ACHN (cell line): ENCODE measurements at regions not wholly inside any gene's neighbourhood (a gene's known extent, or its start where the extent isn't known, plus 50 kb on each side); places are given as distances from the start of the nearest gene placed in this dataset.
"Not testable (repeated sequence)": the region's sequence is repeated elsewhere in the genome, so short reads cannot be mapped to it uniquely, and the experiment has no call there.

ENCODE experiments used
- DNase-seq: peaks from one replicate; pipeline ENCODE4 v3.0.0-alpha.2; 2015
- in situ Hi-C: cut with HindIII; loops from 2 replicates; pipeline ENCODE4 v1.10.0; 2017; ENCODE audit warnings: low sequenced_read_pairs, low pct_ligation_motif_present, low pct_unique_long_range_greater_than_20kb

- DNase-seq: no peak
- in situ Hi-C loops: no loop called here
Observed at GRCh38 chr6:27778625-27779417, 133.4 kb downstream of the OR2B2 start.

DNA sequence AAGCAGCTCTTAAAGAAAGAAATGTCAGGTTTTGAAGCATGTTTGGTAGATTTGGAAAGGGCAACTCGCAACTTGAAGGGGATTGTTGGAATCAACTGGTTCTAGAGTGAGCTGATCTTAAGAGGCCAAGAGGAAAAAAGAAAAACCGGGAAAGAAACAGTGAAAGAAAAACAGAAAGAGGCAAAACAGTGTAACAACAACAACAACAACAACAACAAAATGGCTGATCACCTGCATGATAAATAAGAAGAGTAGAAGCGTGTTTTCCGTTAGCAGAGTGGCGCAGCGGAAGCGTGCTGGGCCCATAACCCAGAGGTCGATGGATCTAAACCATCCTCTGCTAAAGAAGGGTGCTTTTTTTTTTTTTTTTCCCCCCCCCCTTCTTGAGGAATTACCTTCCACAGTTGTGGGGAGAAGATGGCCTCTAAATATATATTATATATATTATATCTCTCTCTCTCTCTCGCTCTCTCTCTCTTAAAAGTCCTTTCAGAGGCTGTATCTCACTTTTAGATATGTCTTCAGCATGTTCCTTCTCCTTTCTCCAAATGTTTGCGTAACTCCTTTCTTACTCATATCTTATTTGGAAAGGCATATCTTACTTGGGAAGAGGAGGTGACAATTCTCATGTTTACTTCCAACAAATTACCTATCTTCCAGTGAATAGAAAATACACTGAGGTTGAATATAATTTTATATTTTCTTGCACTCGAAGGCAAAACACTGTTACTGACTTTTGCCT lies 134.4 kb downstream of the OR2B2 start:
- no peak for DNase-seq
- in situ Hi-C loops: no loop called here

- DNase-seq: no peak
- in situ Hi-C loops: no loop called here
Observed at GRCh38 chr6:27777126-27777525, 135.1 kb downstream of the OR2B2 start.

- in situ Hi-C loops: no loop called here
- DNase-seq: no peak
Observed at GRCh38 chr6:27776504-27776903, 135.7 kb downstream of the OR2B2 start.

DNA sequence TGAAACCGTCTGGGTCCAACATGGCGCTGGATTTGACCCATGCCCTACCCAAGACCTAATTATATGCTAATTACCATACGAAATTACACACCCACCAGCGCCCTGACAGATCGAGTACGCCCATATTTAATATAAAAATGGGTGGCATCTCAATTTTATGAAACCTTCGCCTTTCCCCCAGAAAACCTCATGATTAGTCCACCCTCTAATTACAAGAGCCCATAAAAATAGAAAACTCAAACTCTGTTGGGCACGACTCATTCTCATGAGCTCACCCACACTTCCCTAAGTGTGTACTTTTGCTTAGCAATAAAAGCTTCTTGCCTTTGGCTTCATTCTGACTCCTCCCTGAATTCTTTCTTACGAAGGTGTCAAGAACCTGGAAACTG lies 136.4 kb downstream of the OR2B2 start:
- in situ Hi-C loops: no loop called here
- DNase-seq: no peak

DNA sequence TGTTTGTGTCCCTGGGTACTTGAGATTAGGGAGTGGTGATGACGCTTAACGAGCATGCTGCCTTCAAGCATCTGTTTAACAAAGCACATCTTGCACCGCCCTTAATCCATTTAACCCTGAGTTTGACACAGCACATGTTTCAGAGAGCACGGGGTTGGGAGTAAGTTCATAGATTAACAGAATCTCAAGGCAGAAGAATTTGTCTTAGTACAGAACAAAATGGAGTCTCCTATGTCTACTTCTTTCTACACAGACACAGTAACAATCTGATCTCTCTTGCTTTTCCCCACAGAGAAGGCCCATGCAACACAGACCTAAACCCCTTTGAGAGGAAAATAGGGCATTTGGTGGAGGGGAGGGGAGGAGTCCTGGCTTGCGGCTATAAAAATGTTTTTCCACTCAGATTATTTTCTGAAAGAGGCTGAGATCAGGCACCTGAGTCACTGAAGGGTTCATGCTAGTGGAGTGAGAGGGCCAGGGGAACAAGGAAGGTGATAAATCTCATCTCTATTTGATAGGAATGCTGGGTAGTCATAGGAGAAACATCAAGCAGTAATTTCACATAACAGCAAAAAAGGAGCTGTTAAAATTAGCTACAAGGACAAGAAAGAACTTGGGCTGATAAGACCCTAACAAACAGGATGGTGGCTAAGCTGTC lies 136.9 kb downstream of the OR2B2 start:
- in situ Hi-C loops: not testable (repeated sequence)

DNA sequence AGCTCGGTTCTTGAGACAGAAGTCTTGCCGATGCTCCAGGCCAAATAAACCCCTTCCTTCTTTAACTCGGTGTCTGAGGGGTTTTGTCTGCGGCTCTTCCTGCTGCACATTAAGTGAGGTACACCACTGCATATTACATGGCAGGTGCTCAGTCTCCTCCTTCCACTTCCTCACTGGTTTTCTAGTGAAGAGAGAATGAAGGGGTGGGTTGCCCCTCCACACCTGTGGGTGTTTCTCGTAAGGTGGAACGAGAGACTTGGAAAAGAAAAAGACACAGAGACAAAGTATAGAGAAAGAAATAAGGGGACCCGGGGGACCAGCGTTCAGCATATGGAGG lies 138.0 kb downstream of the OR2B2 start:
- in situ Hi-C loops, DNase-seq: not testable (repeated sequence)

More for the DNA sequence above, 136.9 kb downstream of the OR2B2 start:
- DNase-seq: not testable (repeated sequence)

- in situ Hi-C loops, DNase-seq: not testable (repeated sequence)
Observed at GRCh38 chr6:27773542-27774263, 138.5 kb downstream of the OR2B2 start.

DNA sequence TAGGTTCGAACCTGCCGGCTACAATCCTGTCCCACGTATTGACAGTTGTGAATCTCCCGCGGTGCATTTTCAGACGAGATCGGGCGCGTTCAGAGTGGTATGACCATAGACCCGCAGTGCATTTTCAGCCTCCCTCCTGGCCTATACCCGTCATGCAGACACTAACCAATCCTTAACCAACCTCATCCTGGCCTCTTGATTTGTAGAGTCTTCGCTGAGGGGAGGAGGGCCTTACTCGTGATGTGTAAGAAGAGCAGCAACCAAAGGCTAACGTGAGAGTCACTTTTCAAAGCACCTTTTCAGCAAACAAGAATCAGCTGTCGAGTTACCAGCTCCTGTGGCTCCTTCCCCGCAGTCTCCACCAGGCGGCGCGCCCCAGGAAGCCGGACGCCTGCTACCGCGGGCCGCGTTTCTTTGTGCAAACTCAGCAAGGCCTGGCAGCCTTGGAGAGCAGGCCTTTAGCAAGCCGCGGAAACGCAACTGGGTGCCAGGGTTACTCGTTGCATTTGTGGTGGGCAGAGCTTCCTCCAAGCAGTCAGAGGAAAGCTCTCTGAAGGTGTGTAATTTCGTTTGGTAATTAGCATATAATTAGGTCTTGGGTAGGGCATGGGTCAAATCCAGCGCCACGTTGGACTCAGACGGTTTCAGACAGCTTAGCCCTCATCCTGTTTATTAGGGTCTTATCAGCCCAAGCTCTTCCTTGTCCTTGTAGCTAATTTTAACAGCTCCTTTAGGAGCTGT lies 139.8 kb downstream of the OR2B2 start:
- DNase-seq: peak; percentile 81
- in situ Hi-C loops: no loop called here

DNA sequence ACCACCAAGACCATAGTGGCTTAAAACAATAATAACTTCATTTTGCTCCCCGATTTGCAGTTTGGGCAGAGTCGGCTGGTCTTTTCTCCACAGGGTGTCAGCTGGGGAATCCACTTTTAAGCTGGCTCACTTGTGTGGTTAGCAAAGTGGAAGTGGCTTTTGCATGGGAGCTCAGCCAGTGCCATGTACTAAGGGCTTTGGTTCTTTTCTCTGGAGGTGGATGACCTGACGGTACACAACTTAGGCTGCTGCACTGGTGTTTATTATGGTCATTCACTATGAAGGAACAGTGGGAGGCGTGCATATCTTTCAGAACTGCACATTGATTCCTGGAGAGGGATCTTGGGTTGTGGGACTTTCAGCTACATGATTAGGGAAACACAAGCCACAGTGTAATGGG lies 141.0 kb downstream of the OR2B2 start:
- in situ Hi-C loops: no loop called here
- DNase-seq: no peak

DNA sequence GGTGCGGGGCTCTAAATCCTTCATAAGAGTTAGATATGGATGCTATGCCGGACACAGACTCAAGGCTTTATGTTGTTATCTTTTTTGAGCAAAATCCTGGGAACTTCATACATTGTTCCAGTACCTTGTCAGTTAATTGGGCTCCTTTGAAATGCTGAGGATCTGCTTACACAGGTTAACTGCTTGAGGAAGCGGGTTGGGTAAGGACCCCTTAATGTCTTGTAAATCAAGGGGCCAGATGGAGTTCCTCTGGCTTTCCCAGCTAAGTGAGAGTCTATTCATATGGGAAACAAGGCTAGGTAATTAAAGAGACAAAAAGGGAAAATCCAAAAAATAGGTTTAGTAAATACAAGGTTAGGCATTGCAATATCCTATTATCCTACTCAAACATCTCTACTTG lies 141.5 kb downstream of the OR2B2 start:
- in situ Hi-C loops: no loop called here

DNA sequence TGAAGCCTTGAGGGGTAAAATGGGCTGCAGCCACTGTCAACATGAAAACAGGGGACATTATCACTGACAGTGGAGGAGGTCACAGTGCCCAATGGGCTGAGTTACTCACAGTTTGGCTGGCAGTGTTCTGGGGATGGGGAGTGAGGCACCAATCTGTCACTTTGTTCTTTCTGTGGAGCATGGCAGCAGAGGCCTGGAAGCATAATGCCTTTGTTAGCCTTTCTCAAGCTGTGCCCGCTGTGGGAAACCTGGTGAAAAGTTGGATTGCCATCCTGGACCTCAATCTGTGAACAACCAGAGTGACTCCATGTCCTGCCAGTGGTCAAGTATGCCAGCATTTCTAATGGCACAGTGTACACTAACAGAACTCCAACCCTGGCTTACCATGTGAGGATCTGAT lies 143.6 kb downstream of the OR2B2 start:
- no peak for DNase-seq
- in situ Hi-C loops: no loop called here

More for the DNA sequence above, 141.5 kb downstream of the OR2B2 start:
- no peak for DNase-seq

DNA sequence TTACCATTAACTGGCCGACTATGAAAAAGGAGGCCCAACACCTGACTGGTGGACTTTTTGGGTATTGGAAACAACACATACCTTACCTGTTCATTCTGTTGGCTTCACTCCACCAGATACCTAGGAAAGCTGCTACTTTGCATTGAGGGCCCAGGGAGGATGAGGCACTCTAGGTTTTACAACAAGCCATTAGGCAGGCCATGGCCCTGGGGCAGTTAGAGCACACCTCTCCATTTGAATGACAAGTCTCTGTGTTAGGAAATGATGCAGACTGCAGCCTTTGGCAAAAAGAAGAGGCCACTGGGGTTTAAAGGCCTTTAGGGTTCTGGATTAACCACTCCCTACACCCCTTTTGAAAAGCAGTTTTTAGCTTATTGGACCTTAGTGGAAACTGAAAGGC lies 144.3 kb downstream of the OR2B2 start:
- in situ Hi-C loops: no loop called here
- no peak for DNase-seq

DNA sequence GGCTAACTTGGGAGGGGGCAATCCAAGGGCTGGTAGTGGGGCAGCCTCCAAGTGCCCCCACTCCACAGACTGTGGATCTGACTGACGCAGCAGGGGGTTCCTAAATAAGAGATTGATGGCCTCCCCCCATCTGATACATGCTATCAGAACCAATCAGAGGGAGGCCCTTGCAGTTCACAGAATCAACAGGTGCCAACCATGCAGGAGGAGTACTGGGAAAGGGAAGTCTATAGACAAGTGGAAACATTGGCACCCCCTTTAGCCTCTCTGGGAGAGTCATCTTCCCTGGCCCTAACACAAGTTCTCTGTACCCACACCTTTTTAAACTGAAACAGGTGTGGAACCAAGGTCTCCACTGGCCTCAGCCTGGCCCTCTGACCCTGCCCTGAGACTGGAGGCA lies 145.8 kb downstream of the OR2B2 start:
- in situ Hi-C loops: no loop called here
- no peak for DNase-seq

DNA sequence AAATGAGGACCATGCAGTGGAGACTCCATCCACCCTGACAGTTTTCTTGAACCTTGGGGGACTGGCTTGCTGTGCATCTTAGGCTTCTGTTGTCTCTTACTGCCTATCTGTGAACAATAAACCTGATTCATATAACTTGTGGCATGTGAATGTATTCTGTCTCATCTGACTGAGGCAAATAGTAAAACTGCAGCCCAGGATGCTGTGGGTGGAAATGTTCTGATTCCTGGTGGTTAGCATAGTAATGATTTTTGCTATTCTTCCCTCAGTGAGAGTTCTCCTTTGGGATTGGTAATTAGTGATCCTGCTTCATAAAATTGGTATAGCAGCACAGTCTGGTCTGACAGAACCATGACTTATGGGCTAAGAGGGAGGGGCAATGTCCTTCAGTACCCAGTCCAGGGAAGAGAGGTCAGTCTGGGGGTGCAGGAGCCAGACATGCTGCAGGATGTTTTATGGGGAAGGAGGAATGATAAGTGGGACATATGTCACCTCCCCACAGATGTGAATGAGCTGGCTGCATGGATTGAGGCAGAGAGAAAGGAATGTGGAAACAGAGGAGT lies 147.1 kb downstream of the OR2B2 start:
- in situ Hi-C loops: no loop called here
- DNase-seq: no peak

- in situ Hi-C loops: no loop called here
- no peak for DNase-seq
Observed at GRCh38 chr6:27761391-27761790, 150.8 kb downstream of the OR2B2 start.

DNA sequence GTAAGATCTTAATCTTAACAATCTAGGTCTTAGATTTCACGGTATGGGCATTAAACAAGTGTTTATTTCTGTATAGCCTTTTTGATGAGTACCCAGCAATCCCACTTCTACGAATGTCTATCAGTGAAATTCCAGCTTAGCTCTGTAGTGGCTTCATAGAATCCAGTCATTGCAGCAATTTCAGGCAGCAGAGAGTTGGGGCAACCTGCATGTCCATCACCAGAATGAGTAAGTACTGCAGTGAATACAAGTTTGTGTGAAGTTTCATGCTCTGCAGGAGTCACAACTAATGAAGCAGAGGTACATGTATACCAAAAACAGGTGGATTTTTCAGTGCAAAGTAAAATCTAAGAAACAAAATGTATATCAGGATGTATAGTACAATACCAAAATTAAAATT lies 151.7 kb downstream of the OR2B2 start:
- in situ Hi-C loops: no loop called here
- no peak for DNase-seq

- in situ Hi-C loops: no loop called here
- DNase-seq: no peak
Observed at GRCh38 chr6:27759930-27760329, 152.3 kb downstream of the OR2B2 start.
